ENCODE measurements at regions not wholly inside any gene's neighbourhood (a gene's known extent, or its start where the extent isn't known, plus 50 kb on each side); places are given as distances from the start of the nearest gene placed in this dataset.

DNA sequence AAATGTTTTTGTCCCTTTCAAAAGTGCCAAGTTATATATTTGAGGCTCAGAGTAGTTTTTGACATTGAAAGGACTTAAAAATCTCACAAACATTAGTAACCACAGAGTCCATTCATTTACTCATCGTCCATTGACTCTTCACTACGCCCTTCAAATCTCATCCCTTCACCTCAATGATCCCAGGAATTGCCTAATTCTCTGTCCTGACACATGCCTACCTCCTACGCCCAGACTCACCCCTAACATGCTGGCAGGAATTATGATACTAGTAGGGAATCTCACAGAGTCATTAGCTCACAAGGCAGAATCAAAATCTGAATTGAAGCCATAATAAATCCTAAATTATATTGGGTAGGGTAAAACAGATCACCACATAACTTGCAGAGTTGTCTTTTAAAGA, 410.1 kb downstream of the RAP2B start:
- POLR2A ChIA-PET = no interaction called here
- H3K27ac ChIP-seq (ENCODE audit: extremely low read depth, low read depth, low read length) = no peak overlapping the region
- CTCF ChIA-PET = no interaction called here
- no peak overlapping the region for H3K4me3 ChIP-seq (ENCODE audit: low read depth, low read length)
- no peak for TF ChIP-seq BCL11A (tag by site-specific recombination; IDR thresholded peaks at IDR 0.05; ENCODE audit: low read depth)
- TF ChIP-seq KLF8 (tag by site-specific recombination; IDR thresholded peaks at IDR 0.05) = no peak
- no peak for TF ChIP-seq KLF7 (tag by site-specific recombination; IDR thresholded peaks at IDR 0.05; ENCODE audit: borderline replicate concordance)
- TF ChIP-seq ZSCAN23 (tag by site-specific recombination; IDR thresholded peaks at IDR 0.05) = no peak
- H3K9me3 ChIP-seq (ENCODE audit: control insufficient read depth, insufficient read depth, low read depth, low read length) = no peaks in the 10 kb centered on the region
- H3K36me3 ChIP-seq (ENCODE audit: control insufficient read depth in 2 of 2, insufficient read depth in 1 of 2, low read length in 2 of 2) = no peaks in the 10 kb centered on the region
- no peaks in the 10 kb centered on the region for H3K4me1 ChIP-seq (ENCODE audit: control insufficient read depth, insufficient read depth, low read length)

- Histone ChIP-seq H3K36me3 (ENCODE audit: control insufficient read depth in 2 of 2, insufficient read depth in 1 of 2, low read length in 2 of 2) (no peaks in the 10 kb centered on the region), H3K4me3 (ENCODE audit: low read depth, low read length) (no peak overlapping the region), H3K9me3 (ENCODE audit: control insufficient read depth, insufficient read depth, low read depth, low read length) (no peaks in the 10 kb centered on the region), H3K27ac (ENCODE audit: extremely low read depth, low read depth, low read length) (no peak overlapping the region), H3K4me1 (ENCODE audit: control insufficient read depth, insufficient read depth, low read length) (no peaks in the 10 kb centered on the region)
- ChIA-PET CTCF (no interaction called here), POLR2A (no interaction called here)
- no peak for TF ChIP-seq OVOL3 (tag by site-specific recombination; IDR thresholded peaks at IDR 0.05)
- no peak for TF ChIP-seq FEZF1 (tag by site-specific recombination; IDR thresholded peaks at IDR 0.05)
- TF ChIP-seq ZNF518A (tag by site-specific recombination; conservative IDR thresholded peaks at IDR 0.05; ENCODE audit: low read depth) = no peak
- no peak for TF ChIP-seq ZBTB11 (tag by site-specific recombination; conservative IDR thresholded peaks at IDR 0.05; ENCODE audit: low read depth)
- TF ChIP-seq MEIS1 (CRISPR knock-in tag; IDR thresholded peaks at IDR 0.05; ENCODE audit: borderline replicate concordance) = no peak
- TF ChIP-seq TSHZ1 (tag by site-specific recombination; IDR thresholded peaks at IDR 0.05; ENCODE audit: borderline replicate concordance) = no peak
- no peak for TF ChIP-seq TRIM28 (IDR thresholded peaks at IDR 0.05; ENCODE audit: borderline replicate concordance, low read length)
- no peak for TF ChIP-seq ZSCAN23 (tag by site-specific recombination; IDR thresholded peaks at IDR 0.05)
Measured at GRCh38 chr3:153572654-153573053, 410.6 kb downstream of the RAP2B start.

Data from HEK293 (cell line).